Smooth muscle cell (in vitro differentiated cells): ENCODE measurements at regions not wholly inside any gene's neighbourhood (a gene's known extent, or its start where the extent isn't known, plus 50 kb on each side); places are given as distances from the start of the nearest gene placed in this dataset.

ENCODE experiments used
- DNase-seq: peaks from one replicate; lab custom pipeline; 2025; ENCODE audit not compliant: unreplicated experiment; lab: John Stamatoyannopoulos, UW
- H2AFZ ChIP-seq: fragments of 200-600 bp; sonication (generic); 2 replicates; pipeline ENCODE4 v1.6.0; 2016; ENCODE audit warnings: antibody characterized with exemption, low read depth, mild to moderate bottlenecking
- H3F3A ChIP-seq: fragments of 200-600 bp; sonication (generic); 2 replicates; pipeline ENCODE4 v1.6.0; 2017; ENCODE audit warnings: antibody characterized with exemption, low read depth
- H3K27ac ChIP-seq: fragments of 200-600 bp; sonication (generic); 2 replicates; pipeline ENCODE4 v1.5.1; 2016; ENCODE audit warnings: low read depth, mild to moderate bottlenecking
- H3K27me3 ChIP-seq: fragments of 200-600 bp; sonication (generic); 2 replicates; pipeline ENCODE4 v1.6.1; 2016; ENCODE audit warnings: low read depth, mild to moderate bottlenecking
- H3K36me3 ChIP-seq: fragments of 200-600 bp; sonication (generic); 2 replicates; pipeline ENCODE4 v1.5.1; 2016; ENCODE audit warnings: low read depth
- H3K4me1 ChIP-seq: fragments of 200-600 bp; sonication (generic); 2 replicates; pipeline ENCODE4 v1.5.1; 2016; ENCODE audit warnings: low read depth
- H3K4me2 ChIP-seq: fragments of 200-600 bp; sonication (generic); 2 replicates; pipeline ENCODE4 v1.6.0; 2016; ENCODE audit warnings: mild to moderate bottlenecking
- H3K4me3 ChIP-seq: fragments of 200-600 bp; sonication (generic); 2 replicates; pipeline ENCODE4 v1.5.1; 2016; ENCODE audit warnings: mild to moderate bottlenecking
- H3K79me2 ChIP-seq: fragments of 200-600 bp; sonication (generic); 2 replicates; pipeline ENCODE4 v1.6.0; 2016; ENCODE audit warnings: low read depth, mild to moderate bottlenecking
- H3K9ac ChIP-seq: fragments of 200-600 bp; sonication (generic); 2 replicates; pipeline ENCODE4 v1.6.0; 2016; ENCODE audit warnings: low read depth
- H3K9me3 ChIP-seq: fragments of 200-600 bp; sonication (generic); replicated peaks from 2 replicates; pipeline ENCODE4 v1.5.1; 2016; ENCODE audit warnings: low read depth
- H4K20me1 ChIP-seq: fragments of 200-600 bp; sonication (generic); 2 replicates; pipeline ENCODE4 v1.6.0; 2016; ENCODE audit warnings: low read depth
- CTCF ChIP-seq: fragments of 200-600 bp; sonication (generic); IDR thresholded peaks from 2 replicates; pipeline ENCODE4 v1.5.1; 2017; ENCODE audit warnings: borderline replicate concordance, mild to moderate bottlenecking, antibody characterized with exemption; ENCODE audit not compliant: insufficient read depth, poor library complexity, severe bottlenecking
- WGBS: methylation state at CpG from one replicate; pipeline ENCODE4 v1.1.7; 2016; ENCODE audit warnings: low lambda C conversion rate; 5-methylcytosine and 5-hydroxymethylcytosine counted together

DNA sequence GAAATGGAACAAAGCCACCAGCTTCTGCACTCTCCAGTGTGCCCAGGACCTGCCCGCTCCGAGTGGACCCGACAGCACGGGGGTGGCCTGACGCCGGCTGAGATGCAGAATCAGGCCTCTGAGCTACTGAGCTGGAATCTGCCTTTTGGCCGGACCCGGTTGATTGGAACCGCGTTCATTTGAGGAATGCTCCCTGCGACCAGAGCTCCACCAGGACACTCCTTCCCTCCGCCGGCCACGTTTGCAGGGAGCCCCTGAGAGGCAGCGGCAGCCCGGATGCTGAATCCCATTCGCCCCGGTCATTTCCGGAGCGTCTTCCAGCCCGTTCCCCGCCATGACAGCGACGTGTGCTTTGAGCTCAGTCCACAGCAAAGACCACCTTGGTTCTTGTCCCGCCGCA lies 392.7 kb downstream of the THBS2 start:
- Histone ChIP-seq H3K9ac (no peak overlapping the region), H3K27me3 (no peaks in the 10 kb centered on the region), H2AFZ (no peak overlapping the region), H3K4me1 (no peaks in the 10 kb centered on the region), H3K79me2 (no peaks in the 10 kb centered on the region), H3K36me3 (no peaks in the 10 kb centered on the region), H3K4me2 (no peak overlapping the region), H3K4me3 (no peak overlapping the region), H4K20me1 (no peaks in the 10 kb centered on the region), H3K27ac (no peak overlapping the region), H3F3A (no peaks in the 10 kb centered on the region), H3K9me3 (no peaks in the 10 kb centered on the region)
- DNase-seq: no peak
- WGBS: 91% methylated on average over 26 of the region's 26 CpGs
- no peak for TF ChIP-seq CTCF

GRCh38 chr6:168860341-168860740 lies 393.3 kb downstream of the THBS2 start:
- Histone ChIP-seq H2AFZ (no peak overlapping the region), H3K36me3 (no peaks in the 10 kb centered on the region), H3F3A (no peaks in the 10 kb centered on the region), H3K9me3 (no peaks in the 10 kb centered on the region), H3K4me1 (no peaks in the 10 kb centered on the region), H3K27me3 (no peaks in the 10 kb centered on the region), H3K4me2 (no peak overlapping the region), H3K4me3 (no peak overlapping the region), H3K79me2 (no peaks in the 10 kb centered on the region), H4K20me1 (no peaks in the 10 kb centered on the region), H3K9ac (no peak overlapping the region), H3K27ac (no peak overlapping the region)
- 97% methylated on average over 16 of the region's 16 CpGs for WGBS
- no peak for DNase-seq
- TF ChIP-seq CTCF: no peak

GRCh38 chr6:168858926-168859325 lies 394.7 kb downstream of the THBS2 start:
- Histone ChIP-seq H3K27ac (no peak overlapping the region), H3K9ac (no peak overlapping the region), H3K36me3 (no peaks in the 10 kb centered on the region), H2AFZ (no peak overlapping the region), H4K20me1 (no peaks in the 10 kb centered on the region), H3K4me3 (no peak overlapping the region), H3K79me2 (no peaks in the 10 kb centered on the region), H3K4me1 (no peaks in the 10 kb centered on the region), H3K4me2 (no peak overlapping the region), H3F3A (no peaks in the 10 kb centered on the region), H3K27me3 (no peaks in the 10 kb centered on the region), H3K9me3 (no peaks in the 10 kb centered on the region)
- TF ChIP-seq CTCF: no peak
- 91% methylated on average over 3 of the region's 3 CpGs for WGBS
- no peak for DNase-seq

- H3K79me2 ChIP-seq: no peaks in the 10 kb centered on the region
- H3F3A ChIP-seq: no peaks in the 10 kb centered on the region
- no peak overlapping the region for H3K4me3 ChIP-seq
- no peak overlapping the region for H3K9ac ChIP-seq
- no peaks in the 10 kb centered on the region for H3K9me3 ChIP-seq
- H3K27ac ChIP-seq: no peak overlapping the region
- H3K27me3 ChIP-seq: no peaks in the 10 kb centered on the region
- 69% methylated on average over 7 of the region's 7 CpGs for WGBS
- no peak overlapping the region for H3K4me2 ChIP-seq
- TF ChIP-seq CTCF: no peak
- H2AFZ ChIP-seq: no peak overlapping the region
- no peak for DNase-seq
- no peaks in the 10 kb centered on the region for H3K36me3 ChIP-seq
- no peaks in the 10 kb centered on the region for H3K4me1 ChIP-seq
- H4K20me1 ChIP-seq: no peaks in the 10 kb centered on the region
These were observed 396.7 kb downstream of the THBS2 start for GRCh38 chr6:168856914-168857313.
